ENCODE measurements at regions not wholly inside any gene's neighbourhood (a gene's known extent, or its start where the extent isn't known, plus 50 kb on each side); places are given as distances from the start of the nearest gene placed in this dataset.
"Not testable (repeated sequence)": the region's sequence is repeated elsewhere in the genome, so short reads cannot be mapped to it uniquely, and the experiment has no call there.

DNA sequence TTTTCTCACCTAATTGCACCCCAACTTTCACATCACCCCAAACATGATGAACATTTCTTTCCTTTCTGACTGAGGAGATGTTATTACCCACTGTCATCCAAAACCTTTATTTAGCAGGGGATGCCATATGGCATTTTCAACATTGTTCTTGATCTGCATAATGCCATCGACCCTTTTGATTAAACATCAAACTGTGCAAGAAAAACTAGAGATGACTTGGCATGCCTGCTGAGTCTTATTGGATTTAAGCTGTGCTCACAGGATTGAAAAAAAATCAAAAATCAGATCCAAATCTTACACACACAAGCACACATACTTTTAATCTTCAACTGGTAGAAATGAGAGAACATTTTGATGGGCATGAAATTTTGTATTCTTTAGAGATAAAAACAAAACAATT is 536.0 kb downstream of the TMX3 start:
- no peak for TF ChIP-seq POLR2A (IDR thresholded peaks at IDR 0.05; ENCODE audit: extremely low read depth, insufficient read length)
- TF ChIP-seq MYC (IDR thresholded peaks at IDR 0.05; ENCODE audit: low read depth, low read length), result no peak
- TF ChIP-seq, protein P1, sequence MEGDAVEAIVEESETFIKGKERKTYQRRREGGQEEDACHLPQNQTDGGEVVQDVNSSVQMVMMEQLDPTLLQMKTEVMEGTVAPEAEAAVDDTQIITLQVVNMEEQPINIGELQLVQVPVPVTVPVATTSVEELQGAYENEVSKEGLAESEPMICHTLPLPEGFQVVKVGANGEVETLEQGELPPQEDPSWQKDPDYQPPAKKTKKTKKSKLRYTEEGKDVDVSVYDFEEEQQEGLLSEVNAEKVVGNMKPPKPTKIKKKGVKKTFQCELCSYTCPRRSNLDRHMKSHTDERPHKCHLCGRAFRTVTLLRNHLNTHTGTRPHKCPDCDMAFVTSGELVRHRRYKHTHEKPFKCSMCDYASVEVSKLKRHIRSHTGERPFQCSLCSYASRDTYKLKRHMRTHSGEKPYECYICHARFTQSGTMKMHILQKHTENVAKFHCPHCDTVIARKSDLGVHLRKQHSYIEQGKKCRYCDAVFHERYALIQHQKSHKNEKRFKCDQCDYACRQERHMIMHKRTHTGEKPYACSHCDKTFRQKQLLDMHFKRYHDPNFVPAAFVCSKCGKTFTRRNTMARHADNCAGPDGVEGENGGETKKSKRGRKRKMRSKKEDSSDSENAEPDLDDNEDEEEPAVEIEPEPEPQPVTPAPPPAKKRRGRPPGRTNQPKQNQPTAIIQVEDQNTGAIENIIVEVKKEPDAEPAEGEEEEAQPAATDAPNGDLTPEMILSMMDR (IDR thresholded peaks at IDR 0.05; ENCODE audit: low read depth, low read length), result no peak
- TF ChIP-seq, protein P2, sequence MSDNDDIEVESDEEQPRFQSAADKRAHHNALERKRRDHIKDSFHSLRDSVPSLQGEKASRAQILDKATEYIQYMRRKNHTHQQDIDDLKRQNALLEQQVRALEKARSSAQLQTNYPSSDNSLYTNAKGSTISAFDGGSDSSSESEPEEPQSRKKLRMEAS (IDR thresholded peaks at IDR 0.05; ENCODE audit: low read depth, low read length), result no peak
- H3K4me3 ChIP-seq (ENCODE audit: low read depth, low read length), result no peak overlapping the region
- no peak for DNase-seq (ENCODE audit: low read depth)

DNA sequence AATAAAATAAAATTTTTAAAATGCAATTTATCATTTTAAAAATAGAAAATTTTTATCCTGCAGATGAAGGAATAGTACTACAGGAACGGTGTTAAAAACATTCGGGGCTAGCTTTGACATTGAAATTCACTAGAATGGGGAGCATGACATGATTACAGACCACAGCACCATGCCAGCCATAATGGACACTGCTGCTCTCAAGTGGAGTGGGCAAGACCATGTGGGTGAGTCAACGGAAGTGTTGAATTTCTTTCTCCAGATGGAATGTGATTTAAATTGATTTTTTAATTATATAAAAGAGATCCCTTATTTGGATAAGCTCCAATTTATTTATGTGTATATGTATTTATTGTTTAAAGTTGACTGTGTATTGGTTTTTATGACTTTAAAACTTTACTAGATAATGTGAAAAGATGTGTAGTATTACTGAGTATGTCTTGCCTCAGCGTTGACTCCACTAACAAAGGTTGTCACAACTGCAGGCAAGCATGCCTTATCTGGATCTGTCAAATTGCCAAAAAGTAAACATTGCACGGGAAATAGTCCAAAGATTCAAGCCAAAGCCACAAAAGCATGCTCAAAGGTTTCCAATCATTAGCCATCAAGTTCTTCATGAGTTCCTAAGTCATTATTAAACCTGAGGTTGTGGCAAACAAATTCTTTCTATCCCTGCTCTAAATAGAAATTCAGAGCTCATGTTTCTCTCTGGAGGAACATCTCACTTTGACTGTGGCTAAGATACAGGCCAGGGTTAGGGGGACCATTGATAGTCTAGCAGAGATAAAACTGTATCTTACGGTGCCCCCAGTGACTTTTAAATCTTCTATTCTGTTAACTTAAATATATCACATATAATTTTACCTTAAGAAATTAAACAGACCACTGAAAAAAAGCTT is 536.9 kb downstream of the TMX3 start:
- TF ChIP-seq, protein P2 (IDR thresholded peaks at IDR 0.05; ENCODE audit: low read depth, low read length), result no peak
- TF ChIP-seq, protein P1 (IDR thresholded peaks at IDR 0.05; ENCODE audit: low read depth, low read length), result no peak
- TF ChIP-seq POLR2A (IDR thresholded peaks at IDR 0.05; ENCODE audit: extremely low read depth, insufficient read length) (no peak), MYC (IDR thresholded peaks at IDR 0.05; ENCODE audit: low read depth, low read length) (no peak)
- DNase-seq (ENCODE audit: low read depth), result no peak
- H3K4me3 ChIP-seq (ENCODE audit: low read depth, low read length), result no peak overlapping the region

DNA sequence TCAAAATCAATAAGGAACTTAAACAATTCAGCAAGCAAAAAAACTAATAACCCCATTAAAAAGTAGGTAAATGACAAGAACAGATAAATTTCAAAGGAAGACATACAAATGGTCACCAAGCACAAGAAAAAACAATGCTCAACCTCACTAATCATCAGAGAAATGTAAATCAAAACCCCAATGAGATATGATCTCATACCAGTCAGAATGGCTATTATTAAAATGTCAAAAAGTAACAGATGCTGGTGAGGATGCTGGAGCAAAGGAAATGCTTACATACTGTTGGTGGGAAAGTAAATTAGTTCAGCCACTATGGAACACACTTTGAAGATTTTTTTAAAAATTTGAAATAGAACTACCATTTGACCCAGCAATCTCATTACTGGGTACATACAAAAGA is 538.0 kb downstream of the TMX3 start:
- DNase-seq (ENCODE audit: low read depth), result no peak
- TF ChIP-seq POLR2A (IDR thresholded peaks at IDR 0.05; ENCODE audit: extremely low read depth, insufficient read length), result no peak
- TF ChIP-seq, protein P1 (IDR thresholded peaks at IDR 0.05; ENCODE audit: low read depth, low read length), result no peak
- TF ChIP-seq, protein P2 (IDR thresholded peaks at IDR 0.05; ENCODE audit: low read depth, low read length), result no peak
- TF ChIP-seq MYC (IDR thresholded peaks at IDR 0.05; ENCODE audit: low read depth, low read length), result no peak
- H3K4me3 ChIP-seq (ENCODE audit: low read depth, low read length), result no peak overlapping the region

DNA sequence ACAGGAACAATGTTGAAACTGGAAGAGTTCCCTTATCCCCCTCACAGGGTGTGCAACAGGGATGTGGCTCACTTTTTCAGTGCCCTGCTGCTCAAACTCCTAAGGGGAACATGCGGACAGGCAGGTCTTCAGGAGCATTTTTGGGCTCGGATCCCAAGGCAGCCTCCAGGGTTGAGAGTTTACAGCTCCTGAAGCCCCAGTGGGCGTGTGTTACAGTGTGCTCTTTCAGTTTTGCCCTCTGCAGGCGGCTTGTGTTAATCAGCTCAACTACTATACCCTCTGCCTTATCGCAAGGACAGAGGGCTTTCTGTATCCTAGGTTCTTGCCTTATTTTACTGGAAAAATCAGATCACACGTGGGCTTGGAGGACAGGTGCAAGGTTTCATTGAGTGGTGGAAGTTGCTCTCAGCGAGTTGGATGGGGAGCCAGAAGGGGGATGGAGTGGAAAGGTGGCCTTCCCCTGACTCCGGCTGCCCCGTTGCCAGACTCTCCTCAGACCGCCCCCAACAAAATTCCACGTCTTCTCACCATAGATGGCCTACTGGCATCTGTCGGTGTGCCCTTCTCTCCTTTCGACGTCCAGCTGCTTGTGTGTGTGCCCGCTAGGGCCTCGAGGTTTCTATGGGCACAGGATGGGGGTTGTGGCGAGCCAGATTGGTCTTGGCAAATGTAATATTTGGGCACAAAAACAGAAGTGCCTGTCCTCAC is 541.9 kb downstream of the TMX3 start:
- TF ChIP-seq POLR2A (IDR thresholded peaks at IDR 0.05; ENCODE audit: extremely low read depth, insufficient read length), result no peak
- TF ChIP-seq, protein P2 (IDR thresholded peaks at IDR 0.05; ENCODE audit: low read depth, low read length), result no peak
- H3K4me3 ChIP-seq (ENCODE audit: low read depth, low read length), result no peak overlapping the region
- no peak for DNase-seq (ENCODE audit: low read depth)

DNA sequence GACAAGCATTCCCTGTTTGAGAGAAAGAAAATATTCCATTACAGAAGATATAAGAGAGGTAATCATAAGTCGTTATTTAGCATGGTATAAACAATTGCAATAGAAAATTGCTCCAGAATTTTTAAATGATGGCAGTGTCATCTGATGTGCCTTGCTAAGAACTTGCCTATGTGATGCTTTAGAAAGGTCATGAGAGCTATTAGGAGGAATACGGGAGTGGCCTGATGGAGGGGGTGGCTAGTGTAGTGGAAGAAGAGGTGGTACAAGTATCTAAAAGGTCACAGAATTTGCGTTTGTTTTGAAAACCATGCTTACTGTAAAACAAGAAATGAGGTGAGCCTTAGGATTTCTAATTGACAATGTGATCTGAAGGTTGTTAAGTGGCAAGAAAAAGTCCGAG is 550.0 kb downstream of the TMX3 start:
- DNase-seq (ENCODE audit: low read depth), result no peak
- no peak overlapping the region for H3K4me3 ChIP-seq (ENCODE audit: low read depth, low read length)
- no peak for TF ChIP-seq POLR2A (IDR thresholded peaks at IDR 0.05; ENCODE audit: extremely low read depth, insufficient read length)
- TF ChIP-seq, protein P1 (IDR thresholded peaks at IDR 0.05; ENCODE audit: low read depth, low read length), result no peak
- TF ChIP-seq, protein P2 (IDR thresholded peaks at IDR 0.05; ENCODE audit: low read depth, low read length), result no peak
- TF ChIP-seq MYC (IDR thresholded peaks at IDR 0.05; ENCODE audit: low read depth, low read length), result no peak

DNA sequence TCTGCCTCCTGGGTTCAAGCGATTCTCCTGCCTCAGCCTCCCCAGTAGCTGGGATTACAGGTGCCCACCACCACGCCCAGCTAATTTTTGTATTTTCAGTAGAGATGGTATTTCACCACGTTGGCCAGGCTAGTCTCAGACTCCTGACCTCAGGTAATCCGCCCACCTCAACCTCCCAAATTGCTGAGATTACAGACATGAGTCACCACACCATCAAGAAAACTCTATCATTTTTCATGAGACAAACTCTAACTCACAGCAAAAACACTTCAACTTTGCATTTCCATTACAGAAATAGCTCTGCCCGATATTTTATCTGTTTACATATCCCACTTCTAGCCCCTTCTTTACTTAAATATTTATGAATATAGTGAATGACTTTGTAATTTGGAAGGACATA is 561.1 kb downstream of the TMX3 start:
- DNase-seq (ENCODE audit: low read depth); H3K4me3 ChIP-seq (ENCODE audit: low read depth, low read length): not testable (repeated sequence)
